IMR-90 (cell line): ENCODE measurements at regions not wholly inside any gene's neighbourhood (a gene's known extent, or its start where the extent isn't known, plus 50 kb on each side); places are given as distances from the start of the nearest gene placed in this dataset.

Experiments used
- CEBPB ChIP-seq: IDR thresholded peaks from 2 replicates; pipeline ENCODE4 v1.6.1; 2012; ENCODE audit warnings: low read depth, low read length, improper control_type of control experiment
- CTCF ChIP-seq: conservative IDR thresholded peaks from 2 replicates; pipeline ENCODE4 v1.5.1; 2012; ENCODE audit warnings: mild to moderate bottlenecking, low read depth, low read length, improper control_type of control experiment
- ELK1 ChIP-seq: fragments of 150-350 bp; IDR thresholded peaks from 2 replicates; pipeline ENCODE4 v1.6.1; 2016; ENCODE audit warnings: low read depth, mild to moderate bottlenecking, low read length, moderate library complexity, borderline replicate concordance
- MAFK ChIP-seq: IDR thresholded peaks from 2 replicates; pipeline ENCODE4 v1.6.1; 2012; ENCODE audit warnings: low read depth, low read length, improper control_type of control experiment
- MAZ ChIP-seq: IDR thresholded peaks from 2 replicates; pipeline ENCODE4 v1.6.1; 2012; ENCODE audit warnings: low read depth, mild to moderate bottlenecking, low read length, improper control_type of control experiment, moderate library complexity, borderline replicate concordance
- MXI1 ChIP-seq: IDR thresholded peaks from 2 replicates; pipeline ENCODE4 v1.6.1; 2012; ENCODE audit warnings: low read depth, mild to moderate bottlenecking, low read length, moderate library complexity, borderline replicate concordance
- POLR2A ChIP-seq: IDR thresholded peaks from 2 replicates; pipeline ENCODE4 v1.6.1; 2012; ENCODE audit warnings: mild to moderate bottlenecking, low read depth, low read length
- RFX5 ChIP-seq: IDR thresholded peaks from 2 replicates; pipeline ENCODE4 v1.8.0; 2012; ENCODE audit warnings: low read depth, mild to moderate bottlenecking, low read length, moderate library complexity
- SMC3 ChIP-seq: fragments of 150-350 bp; IDR thresholded peaks from 2 replicates; pipeline ENCODE4 v1.6.1; 2016; ENCODE audit warnings: low read depth, mild to moderate bottlenecking, antibody characterized with exemption, low read length, moderate library complexity
- USF2 ChIP-seq: fragments of 150-350 bp; IDR thresholded peaks from 2 replicates; pipeline ENCODE4 v1.6.1; 2017; ENCODE audit warnings: mild to moderate bottlenecking, antibody characterized with exemption, low read length, low read depth

- no peak for TF ChIP-seq CTCF
- no peak for TF ChIP-seq MAFK
- TF ChIP-seq POLR2A: no peak
- TF ChIP-seq MXI1: no peak
- no peak for TF ChIP-seq RFX5
- TF ChIP-seq CEBPB: no peak
- TF ChIP-seq USF2: no peak
- TF ChIP-seq SMC3: no peak
- TF ChIP-seq MAZ: no peak
- no peak for TF ChIP-seq ELK1
Observed at GRCh38 chr16:80105751-80106150, 435.0 kb upstream of the DYNLRB2 start.
